H9 (cell line): ENCODE measurements at regions not wholly inside any gene's neighbourhood (a gene's known extent, or its start where the extent isn't known, plus 50 kb on each side); places are given as distances from the start of the nearest gene placed in this dataset.

Experiments used
- DNase-seq: peaks from one replicate; pipeline ENCODE4 v3.0.0-alpha.2; 2017
- H2AFZ ChIP-seq: one replicate; pipeline ENCODE4 v1.6.1; 2013; ENCODE audit warnings: mild to moderate bottlenecking, low read length, control low read depth, moderate library complexity
- H2AK5ac ChIP-seq: 2 replicates; pipeline ENCODE4 v1.6.1; 2013; ENCODE audit warnings: low read length, control low read depth, mixed read lengths; ENCODE audit not compliant: insufficient read length
- H2BK120ac ChIP-seq: one replicate; pipeline ENCODE4 v1.6.1; 2013; ENCODE audit warnings: low read depth, mild to moderate bottlenecking, low read length, control low read depth, inconsistent platforms; ENCODE audit not compliant: poor library complexity, severe bottlenecking
- H2BK12ac ChIP-seq: 2 replicates; pipeline ENCODE4 v1.6.1; 2013; ENCODE audit warnings: low read length, control low read depth, mixed read lengths, low read depth; ENCODE audit not compliant: insufficient read length
- H2BK15ac ChIP-seq: 2 replicates; pipeline ENCODE4 v1.6.1; 2013; ENCODE audit warnings: low read depth, low read length, control low read depth
- H2BK20ac ChIP-seq: one replicate; pipeline ENCODE4 v1.6.1; 2013; ENCODE audit warnings: low read depth, mild to moderate bottlenecking, low read length, control low read depth, inconsistent platforms; ENCODE audit not compliant: poor library complexity, severe bottlenecking
- H2BK5ac ChIP-seq: 2 replicates; pipeline ENCODE4 v1.6.1; 2013; ENCODE audit warnings: low read length, control low read depth, mixed read lengths; ENCODE audit not compliant: insufficient read length
- H3K14ac ChIP-seq: 2 replicates; pipeline ENCODE4 v1.6.1; 2013; ENCODE audit warnings: low read length, control low read depth; ENCODE audit not compliant: insufficient read depth
- H3K18ac ChIP-seq: 2 replicates; pipeline ENCODE4 v1.6.1; 2013; ENCODE audit warnings: low read depth, mild to moderate bottlenecking, mixed read lengths, low read length, control low read depth; ENCODE audit not compliant: insufficient read length
- H3K23ac ChIP-seq: 2 replicates; pipeline ENCODE4 v1.6.1; 2013; ENCODE audit warnings: low read length, control low read depth, mixed read lengths, low read depth; ENCODE audit not compliant: insufficient read length
- H3K23me2 ChIP-seq: 2 replicates; pipeline ENCODE4 v1.6.1; 2013; ENCODE audit warnings: low read depth, mild to moderate bottlenecking, mixed read lengths, low read length, control low read depth; ENCODE audit not compliant: insufficient read length, poor library complexity, severe bottlenecking
- H3K27ac ChIP-seq: 2 replicates; pipeline ENCODE4 v1.5.1; 2013; ENCODE audit warnings: low read length, control low read depth, mixed read lengths, low read depth; ENCODE audit not compliant: insufficient read length
- H3K27me3 ChIP-seq: 2 replicates; pipeline ENCODE4 v1.6.1; 2013; ENCODE audit warnings: low read length, control low read depth, inconsistent platforms; ENCODE audit not compliant: insufficient read depth
- H3K4ac ChIP-seq: 2 replicates; pipeline ENCODE4 v1.6.1; 2013; ENCODE audit warnings: low read depth, mild to moderate bottlenecking, control low read depth, inconsistent platforms, low read length, moderate library complexity
- H3K4me1 ChIP-seq: 2 replicates; pipeline ENCODE4 v1.6.1; 2013; ENCODE audit warnings: low read length, control low read depth, inconsistent platforms; ENCODE audit not compliant: insufficient read depth
- H3K4me2 ChIP-seq: 2 replicates; pipeline ENCODE4 v1.6.1; 2013; ENCODE audit warnings: low read length, control low read depth, mixed read lengths; ENCODE audit not compliant: insufficient read length, insufficient read depth
- H3K56ac ChIP-seq: 2 replicates; pipeline ENCODE4 v1.6.1; 2013; ENCODE audit warnings: low read depth, mild to moderate bottlenecking, mixed read lengths, low read length, control low read depth; ENCODE audit not compliant: insufficient read length
- H3K79me1 ChIP-seq: 2 replicates; pipeline ENCODE4 v1.6.1; 2013; ENCODE audit warnings: low read depth, mild to moderate bottlenecking, moderate library complexity, low read length, control low read depth, inconsistent platforms; ENCODE audit not compliant: insufficient read depth, poor library complexity, severe bottlenecking
- H3K79me2 ChIP-seq: 2 replicates; pipeline ENCODE4 v1.6.1; 2013; ENCODE audit warnings: low read length, control low read depth, inconsistent platforms; ENCODE audit not compliant: insufficient read depth
- H3K9ac ChIP-seq: 2 replicates; pipeline ENCODE4 v1.6.1; 2013; ENCODE audit warnings: low read length, control low read depth, mixed read lengths; ENCODE audit not compliant: insufficient read length; ENCODE audit errors: extremely low read depth
- H3K9me3 ChIP-seq: one replicate; pipeline ENCODE4 v1.6.1; 2013; ENCODE audit warnings: low read depth, low read length, inconsistent platforms; ENCODE audit not compliant: control insufficient read depth
- H3T11ph ChIP-seq: one replicate; pipeline ENCODE4 v1.6.1; 2013; ENCODE audit warnings: mild to moderate bottlenecking, low read length, control low read depth, inconsistent platforms
- H4K20me1 ChIP-seq: one replicate; pipeline ENCODE4 v1.6.1; 2013; ENCODE audit not compliant: control insufficient read depth, insufficient read length, insufficient read depth
- H4K5ac ChIP-seq: 2 replicates; pipeline ENCODE4 v1.6.1; 2013; ENCODE audit warnings: low read depth, mild to moderate bottlenecking, mixed read lengths, low read length, control low read depth; ENCODE audit not compliant: insufficient read length
- H4K8ac ChIP-seq: replicated peaks from 2 replicates; pipeline ENCODE4 v1.6.1; 2013; ENCODE audit warnings: low read length, control low read depth, mixed read lengths, low read depth; ENCODE audit not compliant: insufficient read length
- H4K91ac ChIP-seq: 2 replicates; pipeline ENCODE4 v1.6.1; 2013; ENCODE audit warnings: low read depth, mild to moderate bottlenecking, moderate library complexity, mixed read lengths, low read length, control low read depth; ENCODE audit not compliant: insufficient read length
- H3K27ac Mint-ChIP-seq, 3 experiments: 2 replicates in 2 of 3; 3 replicates in 1 of 3; pipeline ENCODE4 v1.8.0; 2020 to 2021; ENCODE audit warnings: mixed read lengths in 3 of 3, mild to moderate bottlenecking in 1 of 3, moderate library complexity in 1 of 3
- H3K27me3 Mint-ChIP-seq: 2 replicates; pipeline ENCODE4 v1.8.0; 2021; ENCODE audit warnings: low read depth, mild to moderate bottlenecking, moderate library complexity, mixed read lengths
- H3K36me3 Mint-ChIP-seq, 3 experiments: 2 replicates in 2 of 3; 3 replicates in 1 of 3; pipeline ENCODE4 v1.8.0; 2020 to 2021; ENCODE audit warnings: low read depth in 3 of 3, mixed read lengths in 3 of 3; ENCODE audit not compliant: insufficient read depth in 1 of 3
- H3K4me1 Mint-ChIP-seq, 2 experiments: 2 replicates each; pipeline ENCODE4 v1.8.0; 2020; ENCODE audit warnings: mixed read lengths in 2 of 2
- H3K4me3 Mint-ChIP-seq, 2 experiments: 2 replicates in 1 of 2; 3 replicates in 1 of 2; pipeline ENCODE4 v1.8.0; 2020 to 2021; ENCODE audit warnings: mild to moderate bottlenecking in 2 of 2, mixed read lengths in 2 of 2, moderate library complexity in 1 of 2
- H3K9me3 Mint-ChIP-seq, 2 experiments: 2 replicates in 1 of 2; 3 replicates in 1 of 2; pipeline ENCODE4 v1.8.0; 2020; ENCODE audit warnings: mild to moderate bottlenecking in 2 of 2, mixed read lengths in 2 of 2, moderate library complexity in 1 of 2
- WGBS: extraction: QIAGEN DNeasy Blood & Tissue Kit; methylation state at CpG from one replicate; pipeline ENCODE4 v1.1.7; 2013; ENCODE audit warnings: missing lambda C conversion rate, low lambda C conversion rate, mixed read lengths; ENCODE audit not compliant: insufficient read length; ENCODE audit errors: extremely low coverage; 5-methylcytosine and 5-hydroxymethylcytosine counted together
- TF ChIP-seq, protein P1 (sequence below): fragments of 200-600 bp; sonication (generic); conservative IDR thresholded peaks from 3 replicates; pipeline ENCODE4 v1.8.0; 2021; ENCODE audit warnings: antibody characterized with exemption, mild to moderate bottlenecking

DNA sequence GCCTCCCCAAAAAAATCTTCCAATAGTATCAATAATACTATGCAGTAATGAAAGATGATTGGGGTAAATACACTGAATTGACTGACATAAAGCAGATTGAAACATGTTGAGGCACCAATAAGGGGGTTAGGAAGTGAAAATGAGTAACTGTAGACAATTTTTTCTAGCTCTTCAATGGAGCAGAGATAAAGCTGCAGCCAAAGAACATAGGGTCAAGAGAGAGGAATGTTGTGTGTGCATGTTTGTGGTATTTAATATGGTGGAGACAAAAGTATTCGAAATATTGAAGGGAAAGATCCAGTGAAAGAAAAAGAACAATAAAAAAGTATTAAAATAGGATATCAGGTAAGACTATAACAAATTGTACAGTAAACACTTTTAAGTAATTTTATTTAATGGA is 450.0 kb upstream of the CCDC179 start:
- H3K23ac ChIP-seq = no peak overlapping the region
- H3K4me1 Mint-ChIP-seq = no peaks in the 10 kb centered on the region; a peak in 1 of 4 replicates
- no peak overlapping the region for H2BK5ac ChIP-seq
- H4K8ac ChIP-seq = no peak overlapping the region
- no peaks in the 10 kb centered on the region for H3K23me2 ChIP-seq
- H4K20me1 ChIP-seq = no peaks in the 10 kb centered on the region
- no peaks in the 10 kb centered on the region for H3K4me1 ChIP-seq
- H2AK5ac ChIP-seq = no peak overlapping the region
- no peak overlapping the region for H2BK12ac ChIP-seq
- no peak overlapping the region for H3K18ac ChIP-seq
- no peak overlapping the region for H2BK15ac ChIP-seq
- no peaks in the 10 kb centered on the region; a peak in 1 of 5 replicates for H3K9me3 Mint-ChIP-seq
- H3K79me1 ChIP-seq = no peaks in the 10 kb centered on the region
- no peaks in the 10 kb centered on the region for H3K9me3 ChIP-seq
- H2AFZ ChIP-seq = no peak overlapping the region
- no peak overlapping the region for H3K56ac ChIP-seq
- no peak overlapping the region for H2BK120ac ChIP-seq
- no peaks in the 10 kb centered on the region for H3K27me3 Mint-ChIP-seq
- no peak overlapping the region for H3K14ac ChIP-seq
- no peak overlapping the region for H3K4ac ChIP-seq
- no peak overlapping the region for H3K27ac ChIP-seq
- no CpG with 5 or more reads among the region's 1 CpG for WGBS
- no peaks in the 10 kb centered on the region for H3K27me3 ChIP-seq
- no peak overlapping the region for H4K5ac ChIP-seq
- no peak overlapping the region for H3K4me2 ChIP-seq
- H2BK20ac ChIP-seq = no peak overlapping the region
- no peaks in the 10 kb centered on the region for H3K36me3 Mint-ChIP-seq
- no peak overlapping the region for H3K9ac ChIP-seq
- no peak overlapping the region for H3K4me3 Mint-ChIP-seq
- H3K79me2 ChIP-seq = no peaks in the 10 kb centered on the region
- DNase-seq = no peak
- no peak overlapping the region for H3T11ph ChIP-seq
- no peak overlapping the region for H3K27ac Mint-ChIP-seq
- TF ChIP-seq, protein P1, sequence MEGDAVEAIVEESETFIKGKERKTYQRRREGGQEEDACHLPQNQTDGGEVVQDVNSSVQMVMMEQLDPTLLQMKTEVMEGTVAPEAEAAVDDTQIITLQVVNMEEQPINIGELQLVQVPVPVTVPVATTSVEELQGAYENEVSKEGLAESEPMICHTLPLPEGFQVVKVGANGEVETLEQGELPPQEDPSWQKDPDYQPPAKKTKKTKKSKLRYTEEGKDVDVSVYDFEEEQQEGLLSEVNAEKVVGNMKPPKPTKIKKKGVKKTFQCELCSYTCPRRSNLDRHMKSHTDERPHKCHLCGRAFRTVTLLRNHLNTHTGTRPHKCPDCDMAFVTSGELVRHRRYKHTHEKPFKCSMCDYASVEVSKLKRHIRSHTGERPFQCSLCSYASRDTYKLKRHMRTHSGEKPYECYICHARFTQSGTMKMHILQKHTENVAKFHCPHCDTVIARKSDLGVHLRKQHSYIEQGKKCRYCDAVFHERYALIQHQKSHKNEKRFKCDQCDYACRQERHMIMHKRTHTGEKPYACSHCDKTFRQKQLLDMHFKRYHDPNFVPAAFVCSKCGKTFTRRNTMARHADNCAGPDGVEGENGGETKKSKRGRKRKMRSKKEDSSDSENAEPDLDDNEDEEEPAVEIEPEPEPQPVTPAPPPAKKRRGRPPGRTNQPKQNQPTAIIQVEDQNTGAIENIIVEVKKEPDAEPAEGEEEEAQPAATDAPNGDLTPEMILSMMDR = no peak
- no peak overlapping the region for H4K91ac ChIP-seq
